ENCODE measurements at regions not wholly inside any gene's neighbourhood (a gene's known extent, or its start where the extent isn't known, plus 50 kb on each side); places are given as distances from the start of the nearest gene placed in this dataset.
A peak's percentile ranks its signal among the peaks of the same experiment; 100 is the strongest.

GRCh38 chr7:69199041-69199440 is 399.2 kb upstream of the AUTS2 start:
- CTCF ChIA-PET, result interaction anchor here in 1 of 2 donors (0.5 to 0.6 kb wide), 2 partner anchors 36 to 1633 kb away, joined by 3 read pairs; no protein-coding TSS in a partner anchor
- H3K9me3 Mint-ChIP-seq, result peaks cover 24 to 29% (median 27%) of the 10 kb centered on the region in 3 donors
- Histone ChIP-seq H3K4me1 (ENCODE audit: control insufficient read depth in 1 of 2, extremely low read depth in 1 of 2, insufficient read depth in 2 of 2, low read length in 2 of 2) (peaks cover 3 to 9% of the 10 kb centered on the region in 2 experiments), H3K27me3 (replicated peaks in 1 of 2; ENCODE audit: control insufficient read depth in 2 of 2, extremely low read depth in 1 of 2, insufficient read depth in 2 of 2, low read length in 1 of 2) (no peaks in the 10 kb centered on the region), H3K36me3 (ENCODE audit: control insufficient read depth in 2 of 2, extremely low read depth in 1 of 2, insufficient read depth in 1 of 2, low read length in 1 of 2) (no peaks in the 10 kb centered on the region), H3K27ac (ENCODE audit: low read length) (peak overlapping the region; percentile 63), H3K4me3 (ENCODE audit: control insufficient read depth in 1 of 2, extremely low read depth in 1 of 2, low read length in 1 of 2) (peak overlapping the region in 1 of 2 donors; percentile 27), H3K9me3 (peaks cover 2% of the 10 kb centered on the region)
- peak overlapping the region; percentile 81 to 87 for H3K27ac Mint-ChIP-seq
- DNase-seq (peak in 1 of 35 experiments; percentile 5), ATAC-seq (replicated peaks in 1 of 4) (peak in 3 of 4 experiments; percentile 19 to 65 (median 44))
- WGBS (ENCODE audit: insufficient coverage), result 33% methylated on average over 5 of the region's 5 CpGs
- no peaks in the 10 kb centered on the region for H3K36me3 Mint-ChIP-seq
- POLR2A ChIA-PET, result no interaction called here
- peaks cover 11 to 18% (median 16%) of the 10 kb centered on the region in 3 donors for H3K4me1 Mint-ChIP-seq
- H3K27me3 Mint-ChIP-seq, result no peaks in the 10 kb centered on the region
- H3K4me3 Mint-ChIP-seq, result no peak overlapping the region

- H3K27ac ChIP-seq (ENCODE audit: low read length), result peak overlapping the region; percentile 63
- H3K4me1 ChIP-seq (ENCODE audit: control insufficient read depth in 1 of 2, extremely low read depth in 1 of 2, insufficient read depth in 2 of 2, low read length in 2 of 2), result peaks cover 3 to 9% of the 10 kb centered on the region in 2 experiments
- no peaks in the 10 kb centered on the region for H3K36me3 Mint-ChIP-seq
- H3K27me3 Mint-ChIP-seq, result no peaks in the 10 kb centered on the region
- no peaks in the 10 kb centered on the region for H3K36me3 ChIP-seq (ENCODE audit: control insufficient read depth in 2 of 2, extremely low read depth in 1 of 2, insufficient read depth in 1 of 2, low read length in 1 of 2)
- CTCF ChIA-PET, result no interaction called here
- ATAC-seq (replicated peaks in 1 of 4) (peak in 2 of 4 experiments; percentile 27 to 53), DNase-seq (no peak)
- H3K27ac Mint-ChIP-seq, result peak overlapping the region; percentile 81 to 87
- H3K9me3 Mint-ChIP-seq, result peaks cover 21 to 28% (median 22%) of the 10 kb centered on the region in 3 donors
- no CpG with 5 or more reads among the region's 1 CpG for WGBS (ENCODE audit: insufficient coverage)
- H3K9me3 ChIP-seq, result peaks cover 2% of the 10 kb centered on the region
- H3K4me3 Mint-ChIP-seq, result peak overlapping the region in 1 of 3 donors; percentile 7
- POLR2A ChIA-PET, result no interaction called here
- H3K4me1 Mint-ChIP-seq, result peaks cover 11 to 18% (median 16%) of the 10 kb centered on the region in 3 donors
- peak overlapping the region in 1 of 2 donors; percentile 27 for H3K4me3 ChIP-seq (ENCODE audit: control insufficient read depth in 1 of 2, extremely low read depth in 1 of 2, low read length in 1 of 2)
- no peaks in the 10 kb centered on the region for H3K27me3 ChIP-seq (replicated peaks in 1 of 2; ENCODE audit: control insufficient read depth in 2 of 2, extremely low read depth in 1 of 2, insufficient read depth in 2 of 2, low read length in 1 of 2)
These were observed 398.6 kb upstream of the AUTS2 start for GRCh38 chr7:69199661-69200060.

- ChIA-PET CTCF (no interaction called here), POLR2A (no interaction called here)
- DNase-seq (no peak), ATAC-seq (replicated peaks in 1 of 4) (no peak)
- Mint-ChIP-seq H3K9me3 (peaks cover 18 to 30% (median 22%) of the 10 kb centered on the region in 3 donors), H3K36me3 (no peaks in the 10 kb centered on the region), H3K4me1 (peaks cover 9 to 25% (median 11%) of the 10 kb centered on the region in 3 donors), H3K27me3 (peaks cover 0 to 5% of the 10 kb centered on the region in 2 donors), H3K27ac (no peak overlapping the region), H3K4me3 (no peak overlapping the region)
- H3K9me3 ChIP-seq, result peaks cover 2% of the 10 kb centered on the region
- no peaks in the 10 kb centered on the region for H3K27me3 ChIP-seq (replicated peaks in 1 of 2; ENCODE audit: control insufficient read depth in 2 of 2, extremely low read depth in 1 of 2, insufficient read depth in 2 of 2, low read length in 1 of 2)
- no peak overlapping the region for H3K4me3 ChIP-seq (ENCODE audit: control insufficient read depth in 1 of 2, extremely low read depth in 1 of 2, low read length in 1 of 2)
- WGBS (ENCODE audit: insufficient coverage), result no CpG with 5 or more reads among the region's 2 CpGs
- peaks cover 0 to 8% of the 10 kb centered on the region in 2 experiments for H3K4me1 ChIP-seq (ENCODE audit: control insufficient read depth in 1 of 2, extremely low read depth in 1 of 2, insufficient read depth in 2 of 2, low read length in 2 of 2)
- H3K27ac ChIP-seq (ENCODE audit: low read length), result no peak overlapping the region
- no peaks in the 10 kb centered on the region for H3K36me3 ChIP-seq (ENCODE audit: control insufficient read depth in 2 of 2, extremely low read depth in 1 of 2, insufficient read depth in 1 of 2, low read length in 1 of 2)
These were observed 394.4 kb upstream of the AUTS2 start for GRCh38 chr7:69203871-69204270.

DNA sequence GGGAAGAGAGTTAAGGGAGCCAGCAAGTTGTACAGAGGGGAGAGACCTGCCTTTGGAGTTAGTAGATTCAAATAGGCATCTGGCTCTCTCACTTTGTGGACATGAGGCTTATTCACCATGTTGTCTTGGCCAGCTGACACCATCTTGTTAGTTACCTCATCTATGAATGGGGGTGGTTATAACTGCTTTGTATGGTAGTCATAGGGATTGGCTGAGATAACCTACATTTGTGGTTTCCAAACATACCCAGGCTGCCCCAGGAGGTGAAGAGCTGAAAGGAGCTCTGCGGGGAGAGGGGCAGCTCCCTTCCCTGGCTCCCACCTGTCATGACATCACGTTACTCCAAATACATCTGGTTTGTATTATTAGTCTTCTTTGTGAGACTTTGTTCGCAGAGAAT is 393.3 kb upstream of the AUTS2 start:
- no peak overlapping the region for H3K4me3 Mint-ChIP-seq
- POLR2A ChIA-PET, result no interaction called here

DNA sequence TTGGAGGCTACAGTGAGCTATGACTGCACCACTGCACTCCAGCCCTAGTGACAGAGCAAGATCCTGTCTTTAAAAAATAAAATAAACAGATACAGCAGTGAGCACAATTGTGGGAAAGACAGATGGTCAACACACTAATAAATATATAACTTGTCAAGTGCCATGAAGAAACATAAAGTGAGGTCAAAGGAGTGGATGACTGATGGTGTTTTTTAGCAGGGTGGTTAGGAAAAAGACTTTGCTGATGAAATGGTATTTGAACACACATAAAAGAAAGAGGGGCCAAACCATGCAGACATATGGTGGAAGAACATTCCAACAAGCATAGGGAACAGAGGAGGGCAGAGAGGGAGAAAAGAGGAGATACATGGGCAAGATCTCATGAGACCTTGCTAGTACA is 392.7 kb upstream of the AUTS2 start:
- ATAC-seq (replicated peaks in 1 of 4) (no peak), DNase-seq (no peak)
- ChIA-PET POLR2A (no interaction called here), CTCF (no interaction called here)
- no peaks in the 10 kb centered on the region for H3K27me3 ChIP-seq (replicated peaks in 1 of 2; ENCODE audit: control insufficient read depth in 2 of 2, extremely low read depth in 1 of 2, insufficient read depth in 2 of 2, low read length in 1 of 2)
- no peaks in the 10 kb centered on the region for H3K9me3 ChIP-seq
- Mint-ChIP-seq H3K27ac (no peak overlapping the region), H3K4me3 (no peak overlapping the region), H3K36me3 (no peaks in the 10 kb centered on the region), H3K9me3 (peaks cover 11 to 17% (median 12%) of the 10 kb centered on the region in 3 donors), H3K27me3 (peaks cover 0 to 5% of the 10 kb centered on the region in 2 donors), H3K4me1 (peaks cover 0 to 12% (median 0%) of the 10 kb centered on the region in 3 donors)
- no peak overlapping the region for H3K27ac ChIP-seq (ENCODE audit: low read length)
- no peak overlapping the region for H3K4me3 ChIP-seq (ENCODE audit: control insufficient read depth in 1 of 2, extremely low read depth in 1 of 2, low read length in 1 of 2)
- no peaks in the 10 kb centered on the region for H3K4me1 ChIP-seq (ENCODE audit: control insufficient read depth in 1 of 2, extremely low read depth in 1 of 2, insufficient read depth in 2 of 2, low read length in 2 of 2)
- no peaks in the 10 kb centered on the region for H3K36me3 ChIP-seq (ENCODE audit: control insufficient read depth in 2 of 2, extremely low read depth in 1 of 2, insufficient read depth in 1 of 2, low read length in 1 of 2)

More for the DNA sequence above, 393.3 kb upstream of the AUTS2 start:
- Histone ChIP-seq H3K4me3 (ENCODE audit: control insufficient read depth in 1 of 2, extremely low read depth in 1 of 2, low read length in 1 of 2) (no peak overlapping the region), H3K9me3 (no peaks in the 10 kb centered on the region), H3K4me1 (ENCODE audit: control insufficient read depth in 1 of 2, extremely low read depth in 1 of 2, insufficient read depth in 2 of 2, low read length in 2 of 2) (no peaks in the 10 kb centered on the region), H3K27ac (ENCODE audit: low read length) (no peak overlapping the region), H3K36me3 (ENCODE audit: control insufficient read depth in 2 of 2, extremely low read depth in 1 of 2, insufficient read depth in 1 of 2, low read length in 1 of 2) (no peaks in the 10 kb centered on the region), H3K27me3 (replicated peaks in 1 of 2; ENCODE audit: control insufficient read depth in 2 of 2, extremely low read depth in 1 of 2, insufficient read depth in 2 of 2, low read length in 1 of 2) (no peaks in the 10 kb centered on the region)
- no CpG with 5 or more reads among the region's 3 CpGs for WGBS (ENCODE audit: insufficient coverage)
- DNase-seq (no peak), ATAC-seq (replicated peaks in 1 of 4) (no peak)
- CTCF ChIA-PET, result no interaction called here
- Mint-ChIP-seq H3K36me3 (no peaks in the 10 kb centered on the region), H3K27me3 (peaks cover 0 to 5% of the 10 kb centered on the region in 2 donors), H3K9me3 (peaks cover 12 to 19% (median 12%) of the 10 kb centered on the region in 3 donors), H3K27ac (no peak overlapping the region), H3K4me1 (peaks cover 0 to 14% (median 0%) of the 10 kb centered on the region in 3 donors)

- H3K4me1 ChIP-seq (ENCODE audit: control insufficient read depth in 1 of 2, extremely low read depth in 1 of 2, insufficient read depth in 2 of 2, low read length in 2 of 2), result no peaks in the 10 kb centered on the region
- Mint-ChIP-seq H3K4me3 (no peak overlapping the region), H3K9me3 (peaks cover 4 to 13% (median 11%) of the 10 kb centered on the region in 3 donors), H3K36me3 (no peaks in the 10 kb centered on the region), H3K4me1 (peaks cover 0 to 12% (median 0%) of the 10 kb centered on the region in 3 donors), H3K27me3 (peaks cover 0 to 5% of the 10 kb centered on the region in 2 donors), H3K27ac (no peak overlapping the region)
- no peak overlapping the region for H3K4me3 ChIP-seq (ENCODE audit: control insufficient read depth in 1 of 2, extremely low read depth in 1 of 2, low read length in 1 of 2)
- no peaks in the 10 kb centered on the region for H3K27me3 ChIP-seq (replicated peaks in 1 of 2; ENCODE audit: control insufficient read depth in 2 of 2, extremely low read depth in 1 of 2, insufficient read depth in 2 of 2, low read length in 1 of 2)
- ChIA-PET CTCF (no interaction called here), POLR2A (no interaction called here)
- H3K27ac ChIP-seq (ENCODE audit: low read length), result no peak overlapping the region
- no peak for DNase-seq
- 82% methylated on average over 4 of the region's 6 CpGs for WGBS (ENCODE audit: insufficient coverage)
- H3K36me3 ChIP-seq (ENCODE audit: control insufficient read depth in 2 of 2, extremely low read depth in 1 of 2, insufficient read depth in 1 of 2, low read length in 1 of 2), result no peaks in the 10 kb centered on the region
- ATAC-seq (replicated peaks in 1 of 4), result no peak
- no peaks in the 10 kb centered on the region for H3K9me3 ChIP-seq
These were observed 390.0 kb upstream of the AUTS2 start for GRCh38 chr7:69208276-69208675.

GRCh38 chr7:69208848-69209247 is 389.4 kb upstream of the AUTS2 start:
- POLR2A ChIA-PET, result no interaction called here
- Mint-ChIP-seq H3K36me3 (no peaks in the 10 kb centered on the region), H3K4me1 (peaks cover 0 to 12% (median 0%) of the 10 kb centered on the region in 3 donors), H3K9me3 (peaks cover 5 to 16% (median 11%) of the 10 kb centered on the region in 3 donors), H3K27me3 (peaks cover 0 to 5% of the 10 kb centered on the region in 2 donors), H3K4me3 (no peak overlapping the region), H3K27ac (no peak overlapping the region)
- no peak overlapping the region for H3K27ac ChIP-seq (ENCODE audit: low read length)
- H3K9me3 ChIP-seq, result no peaks in the 10 kb centered on the region
- H3K4me1 ChIP-seq (ENCODE audit: control insufficient read depth in 1 of 2, extremely low read depth in 1 of 2, insufficient read depth in 2 of 2, low read length in 2 of 2), result no peaks in the 10 kb centered on the region
- H3K27me3 ChIP-seq (replicated peaks in 1 of 2; ENCODE audit: control insufficient read depth in 2 of 2, extremely low read depth in 1 of 2, insufficient read depth in 2 of 2, low read length in 1 of 2), result no peaks in the 10 kb centered on the region
- no CpG with 5 or more reads among the region's 6 CpGs for WGBS (ENCODE audit: insufficient coverage)
- CTCF ChIA-PET, result no interaction called here
- DNase-seq, result no peak
- no peaks in the 10 kb centered on the region for H3K36me3 ChIP-seq (ENCODE audit: control insufficient read depth in 2 of 2, extremely low read depth in 1 of 2, insufficient read depth in 1 of 2, low read length in 1 of 2)
- no peak overlapping the region for H3K4me3 ChIP-seq (ENCODE audit: control insufficient read depth in 1 of 2, extremely low read depth in 1 of 2, low read length in 1 of 2)
- ATAC-seq (replicated peaks in 1 of 4), result no peak
